ENCODE measurements at regions not wholly inside any gene's neighbourhood (a gene's known extent, or its start where the extent isn't known, plus 50 kb on each side); places are given as distances from the start of the nearest gene placed in this dataset.

DNA sequence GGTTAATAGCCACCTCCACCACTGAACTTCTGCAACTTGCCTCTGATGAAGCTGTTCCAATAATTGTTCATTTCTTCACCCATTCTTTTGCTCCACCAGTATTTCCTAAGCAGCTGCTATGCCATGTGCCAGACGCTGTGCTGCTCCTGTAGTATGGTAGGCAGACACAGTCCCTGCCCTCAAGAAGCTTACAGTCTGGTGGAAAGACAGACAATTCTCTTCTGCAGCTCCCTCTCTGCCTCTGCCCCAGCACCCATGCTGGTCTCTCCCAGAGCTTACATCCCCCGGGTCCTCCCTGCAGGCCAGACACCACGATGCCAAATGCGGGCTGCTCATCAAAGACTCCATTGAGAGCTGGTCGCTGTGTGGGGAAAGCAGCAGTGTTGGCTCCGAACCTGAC lies 111.6 kb upstream of the ESRRB start:
- peaks cover 15% of the 10 kb centered on the region for H3K27me3 ChIP-seq
- no peaks in the 10 kb centered on the region for H3K4me1 ChIP-seq
- DNase-seq: no peak
- no peak for TF ChIP-seq CTCF (IDR thresholded peaks at IDR 0.05; ENCODE audit: low read depth, low read length)
- no peak overlapping the region for H3K4me3 ChIP-seq (ENCODE audit: low read depth, low read length)
- H3K36me3 ChIP-seq: no peaks in the 10 kb centered on the region
- no peaks in the 10 kb centered on the region for H3K9me3 ChIP-seq

- peak; percentile 58 for DNase-seq
- H3K9me3 ChIP-seq: no peaks in the 10 kb centered on the region
- peak overlapping the region; percentile 63 for H3K4me3 ChIP-seq (ENCODE audit: low read depth, low read length)
- H3K4me1 ChIP-seq: no peaks in the 10 kb centered on the region
- no peaks in the 10 kb centered on the region for H3K36me3 ChIP-seq
- H3K27me3 ChIP-seq: peaks cover 32% of the 10 kb centered on the region
- peak; percentile 41 for TF ChIP-seq CTCF (IDR thresholded peaks at IDR 0.05; ENCODE audit: low read depth, low read length)
These were observed 108.5 kb upstream of the ESRRB start for GRCh38 chr14:76267322-76268046.

DNA sequence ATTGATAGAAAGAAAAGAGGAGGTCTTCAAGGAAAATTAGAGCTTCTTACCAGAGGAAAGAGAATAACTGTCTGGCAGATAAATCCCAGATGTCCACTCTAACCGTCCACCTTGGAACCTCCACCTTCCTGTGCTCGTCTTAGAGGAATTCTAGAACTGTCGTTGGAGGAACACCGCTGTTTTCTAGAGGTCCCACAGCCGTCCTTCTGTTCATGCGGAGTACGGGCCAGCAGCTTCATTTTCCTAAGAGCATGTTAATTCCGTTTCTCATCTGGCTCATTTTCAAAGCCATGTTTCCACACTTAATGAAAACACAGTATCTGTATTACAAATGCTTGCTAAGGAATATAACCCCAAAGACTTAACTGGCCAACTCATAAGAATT lies 107.9 kb upstream of the ESRRB start:
- peaks cover 32% of the 10 kb centered on the region for H3K27me3 ChIP-seq
- H3K4me1 ChIP-seq: no peaks in the 10 kb centered on the region
- TF ChIP-seq CTCF (IDR thresholded peaks at IDR 0.05; ENCODE audit: low read depth, low read length): no peak
- H3K36me3 ChIP-seq: no peaks in the 10 kb centered on the region
- peak overlapping the region; percentile 63 for H3K4me3 ChIP-seq (ENCODE audit: low read depth, low read length)
- DNase-seq: no peak
- H3K9me3 ChIP-seq: no peaks in the 10 kb centered on the region

DNA sequence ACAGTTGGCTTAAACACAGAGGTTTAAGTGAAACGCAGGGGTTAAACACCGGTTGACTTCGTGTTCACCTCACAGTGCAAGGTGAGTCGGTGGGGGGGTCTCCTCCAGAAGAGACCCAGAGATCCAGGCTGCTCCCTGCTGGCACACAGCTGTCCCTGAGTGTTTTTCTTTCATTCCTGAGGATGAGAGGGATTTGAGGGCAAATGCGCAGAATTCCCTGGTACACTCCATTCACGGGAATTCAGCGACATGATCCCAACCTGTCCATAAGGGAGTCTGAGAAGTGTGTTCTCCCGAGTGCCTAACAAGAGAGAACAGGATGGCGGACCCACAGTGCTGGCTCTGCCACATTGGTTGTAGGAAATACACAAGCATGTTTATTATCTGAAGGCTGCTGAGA lies 107.2 kb upstream of the ESRRB start:
- Histone ChIP-seq H3K27me3 (peaks cover 32% of the 10 kb centered on the region), H3K4me1 (no peaks in the 10 kb centered on the region), H3K36me3 (no peaks in the 10 kb centered on the region), H3K9me3 (no peaks in the 10 kb centered on the region), H3K4me3 (ENCODE audit: low read depth, low read length) (no peak overlapping the region)
- DNase-seq: no peak
- no peak for TF ChIP-seq CTCF (IDR thresholded peaks at IDR 0.05; ENCODE audit: low read depth, low read length)

DNA sequence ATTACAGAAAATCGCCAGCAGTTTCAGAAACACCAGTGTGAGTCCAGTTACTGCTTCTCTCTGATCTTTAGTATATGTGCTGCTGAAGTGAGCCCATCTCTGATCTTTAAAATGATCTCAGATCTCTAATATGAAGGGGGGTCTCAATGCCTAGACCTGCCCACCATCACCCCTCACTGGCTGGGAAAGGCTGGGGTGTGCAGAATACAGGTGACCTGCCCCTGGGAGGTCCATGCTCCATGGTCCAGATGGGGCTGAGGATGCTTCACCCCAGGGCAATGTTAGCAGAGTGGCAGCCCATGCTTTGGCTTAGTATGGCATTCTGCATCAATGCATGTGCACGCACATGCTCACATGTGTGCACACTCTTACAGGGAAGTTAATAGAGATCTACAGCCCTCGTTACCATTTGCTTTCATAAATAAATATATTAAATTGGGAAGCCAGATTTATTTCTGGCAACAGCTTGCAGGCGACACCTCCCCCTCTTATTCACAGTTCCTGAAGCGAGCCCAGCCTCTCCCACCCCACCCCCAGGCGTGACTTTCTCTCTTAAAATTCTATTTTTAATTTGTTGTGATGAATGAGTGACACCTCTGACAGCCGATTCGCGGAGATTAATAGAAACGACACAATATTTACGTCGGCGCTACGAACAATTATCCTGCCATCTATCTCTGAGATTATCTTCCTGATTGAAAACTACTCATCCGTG lies 104.7 kb upstream of the ESRRB start:
- no peaks in the 10 kb centered on the region for H3K9me3 ChIP-seq
- H3K4me3 ChIP-seq (ENCODE audit: low read depth, low read length): no peak overlapping the region
- DNase-seq: no peak
- TF ChIP-seq CTCF (IDR thresholded peaks at IDR 0.05; ENCODE audit: low read depth, low read length): no peak
- H3K27me3 ChIP-seq: peaks cover 32% of the 10 kb centered on the region
- H3K4me1 ChIP-seq: no peaks in the 10 kb centered on the region
- H3K36me3 ChIP-seq: no peaks in the 10 kb centered on the region

DNA sequence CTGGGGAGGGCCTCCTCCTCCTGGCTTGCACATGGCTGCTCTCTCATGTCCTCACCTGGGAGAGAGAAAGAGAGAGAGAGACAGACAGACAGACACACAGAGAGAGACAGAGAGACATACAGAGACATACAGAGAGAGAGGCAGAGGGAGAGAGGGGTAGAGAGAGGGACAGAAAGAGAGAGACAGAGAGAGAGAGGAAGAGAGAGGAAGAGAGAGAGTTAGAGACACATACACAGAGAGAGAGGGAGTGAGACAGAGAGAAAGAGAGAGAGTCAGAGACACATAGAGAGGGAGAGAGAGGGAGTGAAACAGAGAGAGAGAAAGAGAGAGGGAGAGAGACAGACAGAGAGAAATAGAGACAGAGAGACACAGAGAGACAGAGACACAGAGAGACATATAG lies 103.6 kb upstream of the ESRRB start:
- Histone ChIP-seq H3K4me1 (no peaks in the 10 kb centered on the region), H3K4me3 (ENCODE audit: low read depth, low read length) (no peak overlapping the region), H3K9me3 (no peaks in the 10 kb centered on the region), H3K27me3 (peaks cover 32% of the 10 kb centered on the region), H3K36me3 (no peaks in the 10 kb centered on the region)
- DNase-seq: no peak
- TF ChIP-seq CTCF (IDR thresholded peaks at IDR 0.05; ENCODE audit: low read depth, low read length): no peak

All from BE2C (cell line).